ENCODE measurements at regions not wholly inside any gene's neighbourhood (a gene's known extent, or its start where the extent isn't known, plus 50 kb on each side); places are given as distances from the start of the nearest gene placed in this dataset.

GRCh38 chr2:183665425-183665824 is 541.2 kb downstream of the NUP35 start:
- POLR2A ChIA-PET, result no interaction called here
- TF ChIP-seq, protein P1, sequence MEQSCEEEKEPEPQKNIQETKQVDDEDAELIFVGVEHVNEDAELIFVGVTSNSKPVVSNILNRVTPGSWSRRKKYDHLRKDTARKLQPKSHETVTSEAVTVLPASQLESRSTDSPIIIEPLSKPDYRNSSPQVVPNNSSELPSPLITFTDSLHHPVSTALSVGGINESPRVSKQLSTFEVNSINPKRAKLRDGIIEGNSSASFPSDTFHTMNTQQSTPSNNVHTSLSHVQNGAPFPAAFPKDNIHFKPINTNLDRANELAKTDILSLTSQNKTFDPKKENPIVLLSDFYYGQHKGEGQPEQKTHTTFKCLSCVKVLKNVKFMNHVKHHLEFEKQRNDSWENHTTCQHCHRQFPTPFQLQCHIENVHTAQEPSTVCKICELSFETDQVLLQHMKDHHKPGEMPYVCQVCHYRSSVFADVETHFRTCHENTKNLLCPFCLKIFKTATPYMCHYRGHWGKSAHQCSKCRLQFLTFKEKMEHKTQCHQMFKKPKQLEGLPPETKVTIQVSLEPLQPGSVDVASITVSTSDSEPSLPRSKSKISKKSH (CRISPR knock-in tag; IDR thresholded peaks at IDR 0.05), result no peak
- TF ChIP-seq TAF9B (IDR thresholded peaks at IDR 0.05; ENCODE audit: partially characterized antibody) (no peak), TAF7 (tag; IDR thresholded peaks at IDR 0.05) (no peak), ZBTB8A (IDR thresholded peaks at IDR 0.05; ENCODE audit: partially characterized antibody) (no peak), EGR1 (conservative IDR thresholded peaks at IDR 0.05) (no peak), PKNOX1 (IDR thresholded peaks at IDR 0.05) (no peak), FUS (optimal IDR thresholded peaks at IDR 0.05; ENCODE audit: low read depth, low read length) (no peak), TAF1 (IDR thresholded peaks at IDR 0.05; ENCODE audit: control insufficient read depth, extremely low read depth, insufficient read depth, low read length, severe bottlenecking) (no peak), EP300 (IDR thresholded peaks at IDR 0.05; ENCODE audit: low read length) (no peak), ZKSCAN8 (CRISPR knock-in tag; IDR thresholded peaks at IDR 0.05) (no peak)
- TF ChIP-seq, protein P2, sequence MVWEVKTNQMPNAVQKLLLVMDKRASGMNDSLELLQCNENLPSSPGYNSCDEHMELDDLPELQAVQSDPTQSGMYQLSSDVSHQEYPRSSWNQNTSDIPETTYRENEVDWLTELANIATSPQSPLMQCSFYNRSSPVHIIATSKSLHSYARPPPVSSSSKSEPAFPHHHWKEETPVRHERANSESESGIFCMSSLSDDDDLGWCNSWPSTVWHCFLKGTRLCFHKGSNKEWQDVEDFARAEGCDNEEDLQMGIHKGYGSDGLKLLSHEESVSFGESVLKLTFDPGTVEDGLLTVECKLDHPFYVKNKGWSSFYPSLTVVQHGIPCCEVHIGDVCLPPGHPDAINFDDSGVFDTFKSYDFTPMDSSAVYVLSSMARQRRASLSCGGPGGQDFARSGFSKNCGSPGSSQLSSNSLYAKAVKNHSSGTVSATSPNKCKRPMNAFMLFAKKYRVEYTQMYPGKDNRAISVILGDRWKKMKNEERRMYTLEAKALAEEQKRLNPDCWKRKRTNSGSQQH (CRISPR knock-in tag; IDR thresholded peaks at IDR 0.05), result no peak
- TF ChIP-seq, protein P3, sequence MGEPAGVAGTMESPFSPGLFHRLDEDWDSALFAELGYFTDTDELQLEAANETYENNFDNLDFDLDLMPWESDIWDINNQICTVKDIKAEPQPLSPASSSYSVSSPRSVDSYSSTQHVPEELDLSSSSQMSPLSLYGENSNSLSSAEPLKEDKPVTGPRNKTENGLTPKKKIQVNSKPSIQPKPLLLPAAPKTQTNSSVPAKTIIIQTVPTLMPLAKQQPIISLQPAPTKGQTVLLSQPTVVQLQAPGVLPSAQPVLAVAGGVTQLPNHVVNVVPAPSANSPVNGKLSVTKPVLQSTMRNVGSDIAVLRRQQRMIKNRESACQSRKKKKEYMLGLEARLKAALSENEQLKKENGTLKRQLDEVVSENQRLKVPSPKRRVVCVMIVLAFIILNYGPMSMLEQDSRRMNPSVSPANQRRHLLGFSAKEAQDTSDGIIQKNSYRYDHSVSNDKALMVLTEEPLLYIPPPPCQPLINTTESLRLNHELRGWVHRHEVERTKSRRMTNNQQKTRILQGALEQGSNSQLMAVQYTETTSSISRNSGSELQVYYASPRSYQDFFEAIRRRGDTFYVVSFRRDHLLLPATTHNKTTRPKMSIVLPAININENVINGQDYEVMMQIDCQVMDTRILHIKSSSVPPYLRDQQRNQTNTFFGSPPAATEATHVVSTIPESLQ (CRISPR knock-in tag; IDR thresholded peaks at IDR 0.05), result no peak
- TF ChIP-seq, protein P4, sequence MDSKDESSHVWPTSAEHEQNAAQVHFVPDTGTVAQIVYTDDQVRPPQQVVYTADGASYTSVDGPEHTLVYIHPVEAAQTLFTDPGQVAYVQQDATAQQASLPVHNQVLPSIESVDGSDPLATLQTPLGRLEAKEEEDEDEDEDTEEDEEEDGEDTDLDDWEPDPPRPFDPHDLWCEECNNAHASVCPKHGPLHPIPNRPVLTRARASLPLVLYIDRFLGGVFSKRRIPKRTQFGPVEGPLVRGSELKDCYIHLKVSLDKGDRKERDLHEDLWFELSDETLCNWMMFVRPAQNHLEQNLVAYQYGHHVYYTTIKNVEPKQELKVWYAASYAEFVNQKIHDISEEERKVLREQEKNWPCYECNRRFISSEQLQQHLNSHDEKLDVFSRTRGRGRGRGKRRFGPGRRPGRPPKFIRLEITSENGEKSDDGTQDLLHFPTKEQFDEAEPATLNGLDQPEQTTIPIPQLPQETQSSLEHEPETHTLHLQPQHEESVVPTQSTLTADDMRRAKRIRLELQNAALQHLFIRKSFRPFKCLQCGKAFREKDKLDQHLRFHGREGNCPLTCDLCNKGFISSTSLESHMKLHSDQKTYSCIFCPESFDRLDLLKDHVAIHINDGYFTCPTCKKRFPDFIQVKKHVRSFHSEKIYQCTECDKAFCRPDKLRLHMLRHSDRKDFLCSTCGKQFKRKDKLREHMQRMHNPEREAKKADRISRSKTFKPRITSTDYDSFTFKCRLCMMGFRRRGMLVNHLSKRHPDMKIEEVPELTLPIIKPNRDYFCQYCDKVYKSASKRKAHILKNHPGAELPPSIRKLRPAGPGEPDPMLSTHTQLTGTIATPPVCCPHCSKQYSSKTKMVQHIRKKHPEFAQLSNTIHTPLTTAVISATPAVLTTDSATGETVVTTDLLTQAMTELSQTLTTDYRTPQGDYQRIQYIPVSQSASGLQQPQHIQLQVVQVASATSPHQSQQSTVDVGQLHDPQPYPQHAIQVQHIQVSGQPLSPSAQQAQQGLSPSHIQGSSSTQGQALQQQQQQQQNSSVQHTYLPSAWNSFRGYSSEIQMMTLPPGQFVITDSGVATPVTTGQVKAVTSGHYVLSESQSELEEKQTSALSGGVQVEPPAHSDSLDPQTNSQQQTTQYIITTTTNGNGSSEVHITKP (IDR thresholded peaks at IDR 0.05; ENCODE audit: partially characterized antibody), result no peak

More at GRCh38 chr2:183665425-183665824, 541.2 kb downstream of the NUP35 start:
- no TSS peak for BruUV-seq (replicated peaks)
- DNase-seq (ENCODE audit: extremely low read depth in 1 of 4, low spot score in 3 of 4) (no peak), ATAC-seq (no peak), FAIRE-seq (no peak)
- in situ Hi-C loops (cut with MboI), result no loop called here
- no peaks in the 10 kb centered on the region for H3K4me1 ChIP-seq (replicated peaks in 1 of 2; ENCODE audit: control insufficient read depth in 2 of 2, insufficient read depth in 2 of 2, low read length in 2 of 2)
- intact Hi-C loops (cut with micrococcal nuclease), result no loop called here
- H2AFZ ChIP-seq (ENCODE audit: low read depth, low read length), result no peak overlapping the region
- WGBS (ENCODE audit: insufficient coverage, low coverage, missing lambda C conversion rate), result 5% methylated on average over 3 of the region's 3 CpGs
- CTCF ChIA-PET (ENCODE audit: low intra/inter-chr PET ratio), result no interaction called here
- H3K9me1 ChIP-seq (ENCODE audit: control insufficient read depth, insufficient read depth, low read length), result no peaks in the 10 kb centered on the region
- H3K79me2 ChIP-seq (ENCODE audit: control insufficient read depth, insufficient read depth, low read length), result no peaks in the 10 kb centered on the region
- H3K9ac ChIP-seq (ENCODE audit: insufficient read depth in 1 of 2, low read depth in 2 of 2, low read length in 2 of 2), result no peak overlapping the region
- H3K4me2 ChIP-seq (ENCODE audit: insufficient read depth, low read length), result no peak overlapping the region
- no peaks in the 10 kb centered on the region for H4K20me1 ChIP-seq (replicated peaks; ENCODE audit: control insufficient read depth, insufficient read depth, low read length)
- no peaks in the 10 kb centered on the region for H3K9me3 ChIP-seq (replicated peaks; ENCODE audit: control insufficient read depth, insufficient read depth, low read depth, low read length)
- H3K4me3 ChIP-seq, result no peak overlapping the region
- H3K27me3 ChIP-seq (ENCODE audit: control insufficient read depth in 2 of 2, insufficient read depth in 2 of 2, low read length in 2 of 2), result no peaks in the 10 kb centered on the region
- no peak overlapping the region for H3K27ac ChIP-seq (ENCODE audit: extremely low read depth, low read depth, low read length)
- H3K36me3 ChIP-seq (ENCODE audit: control insufficient read depth, insufficient read depth, low read length), result no peaks in the 10 kb centered on the region
